H1 (cell line): ENCODE measurements at regions not wholly inside any gene's neighbourhood (a gene's known extent, or its start where the extent isn't known, plus 50 kb on each side); places are given as distances from the start of the nearest gene placed in this dataset.

Source experiments
- HDAC2 ChIP-seq, 2 experiments: fragments of 300-600 bp in 1 of 2; sonication (generic) in 1 of 2; IDR thresholded peaks; 2 replicates each; pipeline ENCODE4 v1.6.1; 2011 to 2012; ENCODE audit warnings: low read depth in 2 of 2, low read length in 2 of 2, mild to moderate bottlenecking in 2 of 2, moderate library complexity in 2 of 2, borderline replicate concordance in 1 of 2, inconsistent platforms in 1 of 2
- NRF1 ChIP-seq: IDR thresholded peaks from 2 replicates; pipeline ENCODE4 v1.6.1; 2011; ENCODE audit warnings: mild to moderate bottlenecking, low read depth, low read length, improper control_type of control experiment
- SUZ12 ChIP-seq: fragments of 200-600 bp; sonication (generic); IDR thresholded peaks from 2 replicates; pipeline ENCODE4 v1.6.1; 2012; ENCODE audit warnings: mild to moderate bottlenecking, inconsistent platforms, low read length, moderate library complexity, mixed read lengths
- TCF12 ChIP-seq: IDR thresholded peaks from 2 replicates; pipeline ENCODE4 v1.6.1; 2011; ENCODE audit warnings: low read depth, mild to moderate bottlenecking, low read length
- TF ChIP-seq, protein P1 (sequence below): fragments of 300-600 bp; sonication (generic); IDR thresholded peaks from 2 replicates; pipeline ENCODE4 v1.7.1; 2012; ENCODE audit warnings: low read length, moderate library complexity, mild to moderate bottlenecking, inconsistent platforms; ENCODE audit not compliant: insufficient replicate concordance

DNA sequence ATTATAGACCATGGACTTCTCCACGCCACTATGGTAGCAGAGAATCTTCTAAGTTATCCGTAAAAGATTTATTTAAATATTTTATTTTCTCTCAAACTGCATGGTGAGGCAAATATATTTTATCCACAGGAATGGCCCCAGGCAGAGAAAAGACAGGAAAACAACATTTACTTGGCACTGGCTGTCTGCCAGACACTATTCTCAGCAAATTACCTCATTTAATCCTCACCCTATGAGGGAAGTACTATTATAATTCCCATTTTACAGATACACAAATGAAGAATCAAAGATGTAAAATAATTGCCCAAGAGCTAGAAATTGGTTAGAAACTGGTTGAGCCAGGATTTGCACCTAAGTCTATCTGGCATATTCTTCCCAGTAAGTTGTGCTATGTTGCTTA is 361.4 kb upstream of the IL12A start (continued):
- TF ChIP-seq, protein P1, sequence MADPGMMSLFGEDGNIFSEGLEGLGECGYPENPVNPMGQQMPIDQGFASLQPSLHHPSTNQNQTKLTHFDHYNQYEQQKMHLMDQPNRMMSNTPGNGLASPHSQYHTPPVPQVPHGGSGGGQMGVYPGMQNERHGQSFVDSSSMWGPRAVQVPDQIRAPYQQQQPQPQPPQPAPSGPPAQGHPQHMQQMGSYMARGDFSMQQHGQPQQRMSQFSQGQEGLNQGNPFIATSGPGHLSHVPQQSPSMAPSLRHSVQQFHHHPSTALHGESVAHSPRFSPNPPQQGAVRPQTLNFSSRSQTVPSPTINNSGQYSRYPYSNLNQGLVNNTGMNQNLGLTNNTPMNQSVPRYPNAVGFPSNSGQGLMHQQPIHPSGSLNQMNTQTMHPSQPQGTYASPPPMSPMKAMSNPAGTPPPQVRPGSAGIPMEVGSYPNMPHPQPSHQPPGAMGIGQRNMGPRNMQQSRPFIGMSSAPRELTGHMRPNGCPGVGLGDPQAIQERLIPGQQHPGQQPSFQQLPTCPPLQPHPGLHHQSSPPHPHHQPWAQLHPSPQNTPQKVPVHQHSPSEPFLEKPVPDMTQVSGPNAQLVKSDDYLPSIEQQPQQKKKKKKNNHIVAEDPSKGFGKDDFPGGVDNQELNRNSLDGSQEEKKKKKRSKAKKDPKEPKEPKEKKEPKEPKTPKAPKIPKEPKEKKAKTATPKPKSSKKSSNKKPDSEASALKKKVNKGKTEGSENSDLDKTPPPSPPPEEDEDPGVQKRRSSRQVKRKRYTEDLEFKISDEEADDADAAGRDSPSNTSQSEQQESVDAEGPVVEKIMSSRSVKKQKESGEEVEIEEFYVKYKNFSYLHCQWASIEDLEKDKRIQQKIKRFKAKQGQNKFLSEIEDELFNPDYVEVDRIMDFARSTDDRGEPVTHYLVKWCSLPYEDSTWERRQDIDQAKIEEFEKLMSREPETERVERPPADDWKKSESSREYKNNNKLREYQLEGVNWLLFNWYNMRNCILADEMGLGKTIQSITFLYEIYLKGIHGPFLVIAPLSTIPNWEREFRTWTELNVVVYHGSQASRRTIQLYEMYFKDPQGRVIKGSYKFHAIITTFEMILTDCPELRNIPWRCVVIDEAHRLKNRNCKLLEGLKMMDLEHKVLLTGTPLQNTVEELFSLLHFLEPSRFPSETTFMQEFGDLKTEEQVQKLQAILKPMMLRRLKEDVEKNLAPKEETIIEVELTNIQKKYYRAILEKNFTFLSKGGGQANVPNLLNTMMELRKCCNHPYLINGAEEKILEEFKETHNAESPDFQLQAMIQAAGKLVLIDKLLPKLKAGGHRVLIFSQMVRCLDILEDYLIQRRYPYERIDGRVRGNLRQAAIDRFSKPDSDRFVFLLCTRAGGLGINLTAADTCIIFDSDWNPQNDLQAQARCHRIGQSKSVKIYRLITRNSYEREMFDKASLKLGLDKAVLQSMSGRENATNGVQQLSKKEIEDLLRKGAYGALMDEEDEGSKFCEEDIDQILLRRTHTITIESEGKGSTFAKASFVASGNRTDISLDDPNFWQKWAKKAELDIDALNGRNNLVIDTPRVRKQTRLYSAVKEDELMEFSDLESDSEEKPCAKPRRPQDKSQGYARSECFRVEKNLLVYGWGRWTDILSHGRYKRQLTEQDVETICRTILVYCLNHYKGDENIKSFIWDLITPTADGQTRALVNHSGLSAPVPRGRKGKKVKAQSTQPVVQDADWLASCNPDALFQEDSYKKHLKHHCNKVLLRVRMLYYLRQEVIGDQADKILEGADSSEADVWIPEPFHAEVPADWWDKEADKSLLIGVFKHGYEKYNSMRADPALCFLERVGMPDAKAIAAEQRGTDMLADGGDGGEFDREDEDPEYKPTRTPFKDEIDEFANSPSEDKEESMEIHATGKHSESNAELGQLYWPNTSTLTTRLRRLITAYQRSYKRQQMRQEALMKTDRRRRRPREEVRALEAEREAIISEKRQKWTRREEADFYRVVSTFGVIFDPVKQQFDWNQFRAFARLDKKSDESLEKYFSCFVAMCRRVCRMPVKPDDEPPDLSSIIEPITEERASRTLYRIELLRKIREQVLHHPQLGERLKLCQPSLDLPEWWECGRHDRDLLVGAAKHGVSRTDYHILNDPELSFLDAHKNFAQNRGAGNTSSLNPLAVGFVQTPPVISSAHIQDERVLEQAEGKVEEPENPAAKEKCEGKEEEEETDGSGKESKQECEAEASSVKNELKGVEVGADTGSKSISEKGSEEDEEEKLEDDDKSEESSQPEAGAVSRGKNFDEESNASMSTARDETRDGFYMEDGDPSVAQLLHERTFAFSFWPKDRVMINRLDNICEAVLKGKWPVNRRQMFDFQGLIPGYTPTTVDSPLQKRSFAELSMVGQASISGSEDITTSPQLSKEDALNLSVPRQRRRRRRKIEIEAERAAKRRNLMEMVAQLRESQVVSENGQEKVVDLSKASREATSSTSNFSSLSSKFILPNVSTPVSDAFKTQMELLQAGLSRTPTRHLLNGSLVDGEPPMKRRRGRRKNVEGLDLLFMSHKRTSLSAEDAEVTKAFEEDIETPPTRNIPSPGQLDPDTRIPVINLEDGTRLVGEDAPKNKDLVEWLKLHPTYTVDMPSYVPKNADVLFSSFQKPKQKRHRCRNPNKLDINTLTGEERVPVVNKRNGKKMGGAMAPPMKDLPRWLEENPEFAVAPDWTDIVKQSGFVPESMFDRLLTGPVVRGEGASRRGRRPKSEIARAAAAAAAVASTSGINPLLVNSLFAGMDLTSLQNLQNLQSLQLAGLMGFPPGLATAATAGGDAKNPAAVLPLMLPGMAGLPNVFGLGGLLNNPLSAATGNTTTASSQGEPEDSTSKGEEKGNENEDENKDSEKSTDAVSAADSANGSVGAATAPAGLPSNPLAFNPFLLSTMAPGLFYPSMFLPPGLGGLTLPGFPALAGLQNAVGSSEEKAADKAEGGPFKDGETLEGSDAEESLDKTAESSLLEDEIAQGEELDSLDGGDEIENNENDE, result no peak
- TF ChIP-seq TCF12, result no peak
- TF ChIP-seq HDAC2 (IDR thresholded peaks at IDR 0.05; ENCODE audit: borderline replicate concordance in 1 of 2, low read depth in 2 of 2, low read length in 2 of 2), result no peak
- TF ChIP-seq SUZ12, result no peak
- no peak for TF ChIP-seq NRF1
